ENCODE measurements at regions not wholly inside any gene's neighbourhood (a gene's known extent, or its start where the extent isn't known, plus 50 kb on each side); places are given as distances from the start of the nearest gene placed in this dataset.

- DNase-seq (ENCODE audit: low spot score), result no peak
- CTCF ChIA-PET, result no interaction called here
Measured at GRCh38 chr20:12957968-12958367, 50.8 kb upstream of the SPTLC3 start.

More at GRCh38 chr20:12957968-12958367, 50.8 kb upstream of the SPTLC3 start:
- POLR2A ChIA-PET (ENCODE audit: low non-redundant PET), result no interaction called here
- no peak overlapping the region for H3K27ac ChIP-seq
- TF ChIP-seq, protein P1, sequence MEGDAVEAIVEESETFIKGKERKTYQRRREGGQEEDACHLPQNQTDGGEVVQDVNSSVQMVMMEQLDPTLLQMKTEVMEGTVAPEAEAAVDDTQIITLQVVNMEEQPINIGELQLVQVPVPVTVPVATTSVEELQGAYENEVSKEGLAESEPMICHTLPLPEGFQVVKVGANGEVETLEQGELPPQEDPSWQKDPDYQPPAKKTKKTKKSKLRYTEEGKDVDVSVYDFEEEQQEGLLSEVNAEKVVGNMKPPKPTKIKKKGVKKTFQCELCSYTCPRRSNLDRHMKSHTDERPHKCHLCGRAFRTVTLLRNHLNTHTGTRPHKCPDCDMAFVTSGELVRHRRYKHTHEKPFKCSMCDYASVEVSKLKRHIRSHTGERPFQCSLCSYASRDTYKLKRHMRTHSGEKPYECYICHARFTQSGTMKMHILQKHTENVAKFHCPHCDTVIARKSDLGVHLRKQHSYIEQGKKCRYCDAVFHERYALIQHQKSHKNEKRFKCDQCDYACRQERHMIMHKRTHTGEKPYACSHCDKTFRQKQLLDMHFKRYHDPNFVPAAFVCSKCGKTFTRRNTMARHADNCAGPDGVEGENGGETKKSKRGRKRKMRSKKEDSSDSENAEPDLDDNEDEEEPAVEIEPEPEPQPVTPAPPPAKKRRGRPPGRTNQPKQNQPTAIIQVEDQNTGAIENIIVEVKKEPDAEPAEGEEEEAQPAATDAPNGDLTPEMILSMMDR (conservative IDR thresholded peaks at IDR 0.05; ENCODE audit: low read depth), result no peak
